Adipose tissue (tissue), 3 donors: ENCODE measurements at regions not wholly inside any gene's neighbourhood (a gene's known extent, or its start where the extent isn't known, plus 50 kb on each side); places are given as distances from the start of the nearest gene placed in this dataset.
"Not testable (repeated sequence)": the region's sequence is repeated elsewhere in the genome, so short reads cannot be mapped to it uniquely, and the experiment has no call there.

ENCODE experiments used
- H3K27ac ChIP-seq: one replicate; pipeline ENCODE4 v1.5.1; 2013; ENCODE audit warnings: low read depth, low read length
- WGBS, 3 donors: extraction: QIAGEN DNeasy Blood & Tissue Kit; methylation state at CpG; one replicate each; pipeline ENCODE4 v1.1.7; 2013; 5-methylcytosine and 5-hydroxymethylcytosine counted together
- donor health status: healthy with polysubstance abuse.
- donor health status: Bipolar disorder and iron deficiency.
- donor health status: healthy.

- 40 to 68% (median 67%) methylated on average over 6 of the region's 6 CpGs for WGBS, 3 donors
- H3K27ac ChIP-seq: no peak overlapping the region
These were observed 119.0 kb upstream of the DLG1 start for GRCh38 chr3:197417441-197417840.

- 73 to 93% (median 83%) methylated on average over 1 to 2 of the region's 2 CpGs for WGBS, 3 donors
- H3K27ac ChIP-seq: not testable (repeated sequence)
These were observed 113.5 kb upstream of the DLG1 start for GRCh38 chr3:197411899-197412298.

- H3K27ac ChIP-seq: not testable (repeated sequence)
- 91 to 96% (median 94%) methylated on average over 11 of the region's 11 CpGs for WGBS, 3 donors
These were observed 111.8 kb upstream of the DLG1 start for GRCh38 chr3:197410170-197410569.

GRCh38 chr3:197408177-197408957, 110.0 kb upstream of the DLG1 start:
- H3K27ac ChIP-seq: no peak overlapping the region
- WGBS, 3 donors: 58 to 74% (median 70%) methylated on average over 9 of the region's 9 CpGs

GRCh38 chr3:197407526-197407925, 109.1 kb upstream of the DLG1 start:
- 52 to 91% (median 86%) methylated on average over 3 of the region's 3 CpGs for WGBS, 3 donors
- no peak overlapping the region for H3K27ac ChIP-seq

GRCh38 chr3:197407053-197407452, 108.6 kb upstream of the DLG1 start:
- 89 to 98% (median 90%) methylated on average over 15 of the region's 15 CpGs for WGBS, 3 donors
- no peak overlapping the region for H3K27ac ChIP-seq

- H3K27ac ChIP-seq: no peak overlapping the region
- 23 to 55% (median 34%) methylated on average over 7 of the region's 7 CpGs for WGBS, 3 donors
These were observed 107.9 kb upstream of the DLG1 start for GRCh38 chr3:197406266-197406665.

GRCh38 chr3:197404754-197405153, 106.3 kb upstream of the DLG1 start:
- H3K27ac ChIP-seq: no peak overlapping the region
- 79 to 87% (median 81%) methylated on average over 7 of the region's 7 CpGs for WGBS, 3 donors

- H3K27ac ChIP-seq: no peak overlapping the region
- WGBS, 3 donors: 89 to 92% (median 91%) methylated on average over 12 of the region's 12 CpGs
These were observed 105.6 kb upstream of the DLG1 start for GRCh38 chr3:197404030-197404429.

GRCh38 chr3:197402401-197402800, 104.0 kb upstream of the DLG1 start:
- not testable (repeated sequence) for H3K27ac ChIP-seq
- 91 to 93% (median 91%) methylated on average over 9 of the region's 9 CpGs for WGBS, 3 donors

GRCh38 chr3:197399486-197399885, 101.1 kb upstream of the DLG1 start:
- 63 to 71% (median 69%) methylated on average over 4 of the region's 4 CpGs for WGBS, 3 donors
- no peak overlapping the region for H3K27ac ChIP-seq

- no peak overlapping the region for H3K27ac ChIP-seq
- 62 to 66% (median 66%) methylated on average over 6 of the region's 6 CpGs for whole genome bisulfite sequencing, 3 donors
These were observed 100.0 kb upstream of the DLG1 start for GRCh38 chr3:197398286-197398878.

- H3K27ac ChIP-seq: no peak overlapping the region
- 88 to 95% (median 94%) methylated on average over 9 of the region's 9 CpGs for WGBS, 3 donors
These were observed 99.4 kb upstream of the DLG1 start for GRCh38 chr3:197397838-197398237.

GRCh38 chr3:197394464-197395321, 96.3 kb upstream of the DLG1 start:
- H3K27ac ChIP-seq: no peak overlapping the region
- 80 to 88% (median 84%) methylated on average over 25 of the region's 25 CpGs for WGBS, 3 donors

- WGBS, 3 donors: 93 to 95% (median 94%) methylated on average over 8 of the region's 8 CpGs
- not testable (repeated sequence) for H3K27ac ChIP-seq
These were observed 95.7 kb upstream of the DLG1 start for GRCh38 chr3:197394126-197394463.

GRCh38 chr3:197393711-197394110, 95.3 kb upstream of the DLG1 start:
- H3K27ac ChIP-seq: no peak overlapping the region
- 92 to 98% (median 93%) methylated on average over 4 of the region's 4 CpGs for WGBS, 3 donors

GRCh38 chr3:197392961-197393360, 94.5 kb upstream of the DLG1 start:
- 66 to 73% (median 68%) methylated on average over 3 of the region's 3 CpGs for WGBS, 3 donors
- no peak overlapping the region for H3K27ac ChIP-seq

- 65 to 72% (median 71%) methylated on average over 2 of the region's 2 CpGs for WGBS, 3 donors
- H3K27ac ChIP-seq: no peak overlapping the region
These were observed 83.0 kb upstream of the DLG1 start for GRCh38 chr3:197381371-197381770.

GRCh38 chr3:197380786-197381185, 82.4 kb upstream of the DLG1 start:
- H3K27ac ChIP-seq: no peak overlapping the region
- 76 to 85% (median 80%) methylated on average over 5 of the region's 5 CpGs for WGBS, 3 donors
